ENCODE measurements at regions not wholly inside any gene's neighbourhood (a gene's known extent, or its start where the extent isn't known, plus 50 kb on each side); places are given as distances from the start of the nearest gene placed in this dataset.

DNA sequence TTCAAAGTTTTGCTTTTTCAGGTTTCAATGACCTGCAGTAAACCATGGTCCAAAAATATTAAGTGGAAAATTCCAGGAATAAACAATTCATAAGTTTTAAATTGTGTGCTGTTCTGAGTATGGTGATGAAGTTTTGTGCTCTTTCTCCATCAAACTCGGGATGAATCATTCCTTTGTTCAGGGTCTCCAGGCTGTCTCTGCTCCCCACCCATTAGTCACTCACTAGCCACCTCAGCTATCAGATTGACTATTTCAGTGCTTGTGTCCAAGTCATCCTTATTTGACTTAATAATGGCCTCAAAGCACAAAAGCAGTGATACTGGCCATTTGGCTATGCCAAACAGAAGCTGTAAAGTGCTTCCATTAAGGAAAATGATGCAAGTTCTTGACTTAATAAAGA, 1140.4 kb downstream of the EFNB2 start:
- H3K36me3 Mint-ChIP-seq = peaks cover 2% of the 10 kb centered on the region
- no peak for DNase-seq (ENCODE audit: low spot score in 2 of 2, unreplicated experiment in 2 of 2)
- H3K9me3 Mint-ChIP-seq = peaks cover 4% of the 10 kb centered on the region
- no peak overlapping the region for H3K4me3 Mint-ChIP-seq
- H3K27ac Mint-ChIP-seq = no peak overlapping the region
- no peaks in the 10 kb centered on the region for H3K27me3 Mint-ChIP-seq (ENCODE audit: low read depth)
- H3K4me1 Mint-ChIP-seq = no peaks in the 10 kb centered on the region
- TF ChIP-seq, protein P1, sequence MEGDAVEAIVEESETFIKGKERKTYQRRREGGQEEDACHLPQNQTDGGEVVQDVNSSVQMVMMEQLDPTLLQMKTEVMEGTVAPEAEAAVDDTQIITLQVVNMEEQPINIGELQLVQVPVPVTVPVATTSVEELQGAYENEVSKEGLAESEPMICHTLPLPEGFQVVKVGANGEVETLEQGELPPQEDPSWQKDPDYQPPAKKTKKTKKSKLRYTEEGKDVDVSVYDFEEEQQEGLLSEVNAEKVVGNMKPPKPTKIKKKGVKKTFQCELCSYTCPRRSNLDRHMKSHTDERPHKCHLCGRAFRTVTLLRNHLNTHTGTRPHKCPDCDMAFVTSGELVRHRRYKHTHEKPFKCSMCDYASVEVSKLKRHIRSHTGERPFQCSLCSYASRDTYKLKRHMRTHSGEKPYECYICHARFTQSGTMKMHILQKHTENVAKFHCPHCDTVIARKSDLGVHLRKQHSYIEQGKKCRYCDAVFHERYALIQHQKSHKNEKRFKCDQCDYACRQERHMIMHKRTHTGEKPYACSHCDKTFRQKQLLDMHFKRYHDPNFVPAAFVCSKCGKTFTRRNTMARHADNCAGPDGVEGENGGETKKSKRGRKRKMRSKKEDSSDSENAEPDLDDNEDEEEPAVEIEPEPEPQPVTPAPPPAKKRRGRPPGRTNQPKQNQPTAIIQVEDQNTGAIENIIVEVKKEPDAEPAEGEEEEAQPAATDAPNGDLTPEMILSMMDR (IDR thresholded peaks at IDR 0.05; ENCODE audit: unreplicated experiment) = no peak

DNA sequence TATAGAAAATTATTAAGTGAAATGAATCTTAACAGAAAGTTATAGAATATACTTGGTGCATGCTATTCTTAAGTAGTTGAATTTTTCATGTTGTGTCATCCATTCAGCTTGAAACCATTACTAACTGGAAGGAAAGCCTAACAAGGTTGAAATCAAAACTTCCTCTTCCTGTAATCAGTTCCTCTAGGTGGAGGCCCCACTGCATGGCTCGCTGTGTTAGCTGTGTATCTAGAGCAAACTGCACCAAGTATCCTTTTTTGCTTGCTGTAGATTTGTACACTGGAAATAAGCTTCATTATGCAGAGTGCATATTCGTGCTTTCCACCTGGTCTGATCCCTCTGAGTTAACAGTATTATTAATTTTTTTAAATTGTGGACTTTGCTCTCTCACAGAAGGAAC, 1146.1 kb downstream of the EFNB2 start:
- no peaks in the 10 kb centered on the region for H3K36me3 Mint-ChIP-seq
- no peak overlapping the region for H3K27ac Mint-ChIP-seq
- H3K27me3 Mint-ChIP-seq (ENCODE audit: low read depth) = no peaks in the 10 kb centered on the region
- H3K9me3 Mint-ChIP-seq = no peaks in the 10 kb centered on the region
- H3K4me1 Mint-ChIP-seq = no peaks in the 10 kb centered on the region
- no peak overlapping the region for H3K4me3 Mint-ChIP-seq
- no peak for DNase-seq (ENCODE audit: low spot score in 2 of 2, unreplicated experiment in 2 of 2)
- TF ChIP-seq, protein P1 (IDR thresholded peaks at IDR 0.05; ENCODE audit: unreplicated experiment) = no peak

DNA sequence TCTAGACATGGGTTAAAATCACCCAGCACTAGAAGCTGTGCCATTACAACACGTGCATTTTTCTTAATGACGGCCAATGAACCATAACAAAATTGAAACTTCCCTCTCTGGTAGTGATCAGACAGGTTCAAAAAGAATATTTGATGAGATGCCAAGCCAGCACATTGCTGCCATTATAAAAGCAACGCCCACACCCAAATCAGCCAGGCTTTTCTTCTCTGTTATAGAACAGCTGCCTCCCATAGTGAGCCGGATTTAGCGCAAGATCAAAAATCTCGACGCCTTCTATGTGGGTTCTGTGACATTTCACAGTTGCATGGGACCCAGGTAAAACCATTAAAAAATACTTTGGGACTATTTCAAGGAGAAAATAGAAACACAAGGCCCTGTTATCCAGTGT, 1158.0 kb downstream of the EFNB2 start:
- Mint-ChIP-seq H3K27ac (no peak overlapping the region), H3K9me3 (peaks cover 5% of the 10 kb centered on the region), H3K4me1 (peaks cover 2% of the 10 kb centered on the region), H3K27me3 (ENCODE audit: low read depth) (no peaks in the 10 kb centered on the region), H3K36me3 (peaks cover 2% of the 10 kb centered on the region), H3K4me3 (no peak overlapping the region)
- TF ChIP-seq, protein P1 (IDR thresholded peaks at IDR 0.05; ENCODE audit: unreplicated experiment) = no peak
- DNase-seq (ENCODE audit: low spot score in 2 of 2, unreplicated experiment in 2 of 2) = no peak

DNA sequence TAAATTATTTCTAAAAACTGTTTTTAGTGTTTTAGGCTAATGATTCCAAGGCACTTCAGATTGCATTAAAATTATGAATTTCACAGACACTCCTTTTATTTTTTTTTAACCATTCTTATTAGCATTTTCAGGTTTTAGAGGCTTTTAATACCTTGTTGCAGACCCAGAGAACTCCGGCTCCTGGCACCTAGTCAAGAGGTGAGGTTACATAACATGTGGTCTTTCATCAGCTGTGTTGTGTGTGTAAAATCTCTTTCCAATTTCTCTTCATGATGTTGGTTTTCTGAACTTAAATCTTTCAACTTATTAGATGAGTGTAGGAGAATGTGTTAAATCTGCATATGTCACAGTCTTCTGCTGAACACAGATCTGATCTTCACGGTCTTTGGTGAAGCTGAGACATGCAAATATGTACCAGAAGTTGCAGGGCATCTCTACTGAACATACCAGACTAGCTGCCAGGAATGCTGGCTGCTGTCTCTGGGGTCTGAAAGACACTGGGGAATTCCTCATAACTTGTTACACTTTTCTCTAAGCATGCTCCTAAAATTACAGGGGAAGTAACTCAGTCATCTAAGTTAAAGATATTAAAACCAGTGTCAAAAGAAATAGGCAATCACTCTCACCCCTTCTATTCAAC, 1165.3 kb downstream of the EFNB2 start:
- no peak for DNase-seq (ENCODE audit: low spot score in 2 of 2, unreplicated experiment in 2 of 2)
- H3K36me3 Mint-ChIP-seq = peaks cover 12% of the 10 kb centered on the region
- H3K4me1 Mint-ChIP-seq = peaks cover 14% of the 10 kb centered on the region
- TF ChIP-seq, protein P1 (IDR thresholded peaks at IDR 0.05; ENCODE audit: unreplicated experiment) = no peak
- no peak overlapping the region for H3K4me3 Mint-ChIP-seq
- H3K9me3 Mint-ChIP-seq = peaks cover 18% of the 10 kb centered on the region
- H3K27ac Mint-ChIP-seq = peak overlapping the region; percentile 62
- no peaks in the 10 kb centered on the region for H3K27me3 Mint-ChIP-seq (ENCODE audit: low read depth)

DNA sequence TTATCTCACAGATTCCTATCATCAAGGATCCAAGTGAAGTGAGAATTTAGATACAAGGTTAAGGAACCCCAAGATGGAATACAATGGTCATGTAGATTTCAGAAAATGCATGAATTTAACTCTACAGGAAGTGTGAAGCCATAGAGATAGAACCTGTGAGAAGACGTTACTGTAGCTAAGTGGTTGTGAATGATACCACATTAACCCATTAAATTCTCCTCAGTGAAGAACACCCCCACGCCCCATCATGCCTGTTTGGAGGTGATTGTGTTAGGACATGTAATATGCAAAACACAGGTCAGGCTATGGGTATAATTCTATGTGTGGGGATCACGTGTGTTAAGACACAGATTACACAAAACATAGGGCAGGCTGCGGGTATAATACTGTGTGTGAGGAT, 1166.7 kb downstream of the EFNB2 start:
- peaks cover 19% of the 10 kb centered on the region for H3K4me1 Mint-ChIP-seq
- TF ChIP-seq, protein P1 (IDR thresholded peaks at IDR 0.05; ENCODE audit: unreplicated experiment) = no peak
- H3K27me3 Mint-ChIP-seq (ENCODE audit: low read depth) = no peaks in the 10 kb centered on the region
- peaks cover 18% of the 10 kb centered on the region for H3K9me3 Mint-ChIP-seq
- DNase-seq (ENCODE audit: low spot score in 2 of 2, unreplicated experiment in 2 of 2) = no peak
- H3K36me3 Mint-ChIP-seq = peaks cover 12% of the 10 kb centered on the region
- H3K4me3 Mint-ChIP-seq = no peak overlapping the region
- H3K27ac Mint-ChIP-seq = no peak overlapping the region

DNA sequence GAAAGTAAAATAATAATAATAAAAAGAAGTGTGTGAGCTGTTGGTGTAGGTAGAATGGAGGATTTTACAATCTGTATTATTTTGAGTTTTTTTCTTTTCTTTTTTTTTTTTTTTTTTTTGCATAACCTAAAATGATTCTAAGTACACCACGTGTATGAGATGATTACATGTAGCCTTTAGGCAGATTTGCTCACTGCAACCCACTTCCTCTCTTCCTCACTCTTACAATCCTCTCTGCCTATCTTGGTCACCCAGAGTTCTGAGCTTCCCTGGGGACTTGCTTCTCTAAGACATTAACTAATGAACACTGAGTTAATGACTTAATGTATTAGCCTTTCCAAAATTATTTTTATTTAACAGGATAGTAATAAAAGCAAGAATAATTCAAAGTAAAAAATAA, 1169.6 kb downstream of the EFNB2 start:
- Mint-ChIP-seq H3K9me3 (no peaks in the 10 kb centered on the region), H3K4me3 (no peak overlapping the region)

More for the DNA sequence above, 1169.6 kb downstream of the EFNB2 start:
- peaks cover 28% of the 10 kb centered on the region for H3K4me1 Mint-ChIP-seq
- H3K27ac Mint-ChIP-seq = no peak overlapping the region
- no peaks in the 10 kb centered on the region for H3K27me3 Mint-ChIP-seq (ENCODE audit: low read depth)
- no peaks in the 10 kb centered on the region for H3K36me3 Mint-ChIP-seq
- TF ChIP-seq, protein P1 (IDR thresholded peaks at IDR 0.05; ENCODE audit: unreplicated experiment) = no peak
- DNase-seq (ENCODE audit: low spot score in 2 of 2, unreplicated experiment in 2 of 2) = no peak
